SIG-M5 (cell line): ENCODE measurements at regions not wholly inside any gene's neighbourhood (a gene's known extent, or its start where the extent isn't known, plus 50 kb on each side); places are given as distances from the start of the nearest gene placed in this dataset.
A peak's percentile ranks its signal among the peaks of the same experiment; 100 is the strongest.
"Not testable (repeated sequence)": the region's sequence is repeated elsewhere in the genome, so short reads cannot be mapped to it uniquely, and the experiment has no call there.

Experiments
- DNase-seq: peaks from one replicate; lab custom pipeline; 2025; lab: John Stamatoyannopoulos, UW

DNA sequence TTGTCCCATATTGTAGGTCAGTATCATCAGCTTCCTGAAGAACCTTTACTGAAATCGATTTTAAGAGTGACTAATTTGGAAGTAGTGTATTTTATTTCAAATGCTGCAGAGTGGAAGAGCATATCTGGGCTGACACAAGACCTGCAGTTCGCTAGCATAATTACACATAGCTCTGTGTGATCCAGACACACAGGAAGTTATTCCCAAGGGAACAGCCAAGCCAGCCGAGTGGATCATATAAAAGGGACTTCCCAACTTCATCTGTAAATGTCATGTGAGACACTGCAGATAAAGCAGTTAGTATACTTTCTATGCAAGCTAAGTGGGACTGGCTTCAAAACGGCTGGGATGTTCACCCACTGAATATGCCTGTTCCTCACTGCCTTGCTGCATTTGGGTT, 760.4 kb downstream of the SLITRK1 start:
- DNase-seq, result no peak

DNA sequence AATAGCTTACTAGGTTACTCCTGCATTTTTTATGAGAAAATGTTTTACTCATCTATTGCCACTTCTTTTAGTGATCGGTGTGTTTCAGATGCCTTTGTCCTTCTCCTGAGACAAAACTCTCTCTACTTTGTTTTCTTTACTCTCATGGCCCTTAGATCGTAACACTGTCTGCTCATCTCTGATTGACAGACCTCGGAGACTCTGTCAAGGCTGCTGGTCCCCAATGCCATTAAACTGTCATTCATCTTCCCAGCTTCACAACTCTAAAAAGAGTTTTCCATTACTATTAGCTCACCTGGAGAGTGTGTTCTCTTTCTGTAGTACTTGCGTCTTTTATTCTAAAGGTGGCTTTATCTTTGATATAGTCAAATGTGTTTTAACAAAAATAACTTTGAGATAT, 765.2 kb downstream of the SLITRK1 start:
- DNase-seq, result no peak

DNA sequence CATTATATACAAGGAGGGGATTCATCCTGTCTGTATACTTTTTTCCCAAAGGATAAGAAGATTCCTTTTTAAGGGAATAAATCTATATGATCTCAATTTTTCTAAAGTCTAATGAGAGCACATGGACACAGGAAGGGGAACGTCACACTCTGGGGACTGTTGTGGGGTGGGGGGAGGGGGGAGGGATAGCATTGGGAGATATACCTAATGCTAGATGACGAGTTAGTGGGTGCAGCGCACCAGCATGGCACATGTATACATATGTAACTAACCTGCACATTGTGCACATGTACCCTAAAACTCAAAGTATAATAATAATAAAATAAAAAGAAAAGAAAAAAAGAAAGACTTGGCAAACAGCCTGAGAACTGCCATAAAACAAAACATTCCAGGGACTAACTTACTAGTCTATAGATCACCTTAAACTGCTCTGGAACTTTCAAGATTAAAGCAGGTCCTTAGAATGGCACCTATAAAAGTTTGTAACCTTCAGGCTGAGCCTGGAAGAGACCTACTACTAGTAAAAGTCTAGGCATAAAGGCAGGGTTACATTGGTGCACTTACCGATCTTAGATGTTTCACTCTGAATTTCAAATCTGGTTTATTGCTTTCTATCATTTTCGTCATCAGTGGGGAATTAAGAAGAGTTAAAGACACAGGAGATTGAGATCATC, 780.6 kb downstream of the SLITRK1 start:
- not testable (repeated sequence) for DNase-seq

DNA sequence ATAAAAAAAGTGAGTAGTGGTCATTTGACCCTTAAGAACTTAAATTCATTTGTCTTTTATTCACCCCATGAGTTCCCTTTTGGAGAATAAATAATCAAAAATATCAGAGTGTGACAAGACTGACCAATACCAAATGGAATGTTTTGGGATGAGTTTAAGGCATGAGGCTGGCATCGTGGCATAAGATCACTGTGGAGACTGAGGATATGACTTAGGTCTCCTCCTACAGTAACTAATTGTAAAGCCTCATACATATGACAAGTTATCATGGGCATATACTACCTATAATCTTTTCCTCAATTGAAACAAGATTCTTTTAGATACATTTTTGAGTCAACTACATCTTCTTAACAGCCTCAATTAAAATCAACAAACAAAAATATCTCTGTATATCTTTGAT, 782.0 kb downstream of the SLITRK1 start:
- DNase-seq, result no peak

DNA sequence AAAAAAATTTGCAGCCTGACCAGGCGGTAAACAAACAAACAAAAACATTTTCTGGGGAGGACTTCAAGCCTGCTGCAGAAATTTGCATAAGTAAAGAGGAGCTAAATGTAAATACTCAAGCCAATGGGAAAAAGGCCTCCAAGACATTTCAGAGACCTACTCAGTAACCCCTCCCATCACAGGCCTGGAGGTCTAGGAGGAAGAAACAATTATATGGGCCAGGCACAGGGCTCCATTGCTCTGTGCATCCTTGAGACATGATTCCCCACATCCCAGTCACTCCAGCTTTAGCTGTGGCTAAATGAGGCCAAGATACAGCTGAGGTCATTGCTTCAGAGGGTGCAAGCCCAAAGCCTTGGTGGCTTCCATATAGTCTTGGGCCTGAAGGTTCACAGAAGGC, 793.4 kb downstream of the SLITRK1 start:
- DNase-seq, result no peak

DNA sequence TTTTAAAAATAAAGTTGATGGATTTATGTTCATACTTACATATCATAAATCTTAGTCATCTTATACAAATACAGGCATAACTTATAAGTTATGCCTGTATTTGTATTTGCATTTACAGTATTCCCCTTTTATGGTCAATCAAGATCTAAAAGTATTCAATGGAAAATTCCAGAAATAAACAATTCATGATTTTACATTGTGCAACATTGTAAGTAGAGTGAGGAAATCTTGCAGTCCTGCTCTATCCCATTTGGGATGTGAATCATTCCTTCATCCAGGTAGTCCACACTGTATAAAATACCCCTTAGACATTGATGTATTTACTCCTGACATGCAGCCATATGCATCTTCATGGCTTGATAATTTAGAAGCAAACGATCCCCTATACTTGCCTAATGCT, 795.3 kb downstream of the SLITRK1 start:
- DNase-seq, result no peak

DNA sequence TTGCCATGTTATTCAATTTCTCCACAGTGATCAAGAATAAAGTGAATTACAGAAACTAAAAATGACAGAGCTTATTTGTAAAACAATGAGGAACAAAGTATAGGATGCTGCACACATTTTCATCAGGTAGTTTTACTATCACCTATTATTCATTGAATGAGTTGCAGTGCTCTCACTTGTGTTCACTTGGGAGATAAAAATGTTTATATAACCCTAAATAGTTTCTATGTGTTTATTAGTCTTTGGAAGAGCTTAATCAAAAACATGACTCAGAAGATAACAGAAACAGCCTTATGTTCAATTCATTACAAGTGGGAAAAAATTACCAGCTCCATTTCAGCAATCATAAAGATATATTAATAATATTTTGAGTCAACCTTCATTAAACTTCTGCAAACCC, 796.2 kb downstream of the SLITRK1 start:
- DNase-seq, result no peak

DNA sequence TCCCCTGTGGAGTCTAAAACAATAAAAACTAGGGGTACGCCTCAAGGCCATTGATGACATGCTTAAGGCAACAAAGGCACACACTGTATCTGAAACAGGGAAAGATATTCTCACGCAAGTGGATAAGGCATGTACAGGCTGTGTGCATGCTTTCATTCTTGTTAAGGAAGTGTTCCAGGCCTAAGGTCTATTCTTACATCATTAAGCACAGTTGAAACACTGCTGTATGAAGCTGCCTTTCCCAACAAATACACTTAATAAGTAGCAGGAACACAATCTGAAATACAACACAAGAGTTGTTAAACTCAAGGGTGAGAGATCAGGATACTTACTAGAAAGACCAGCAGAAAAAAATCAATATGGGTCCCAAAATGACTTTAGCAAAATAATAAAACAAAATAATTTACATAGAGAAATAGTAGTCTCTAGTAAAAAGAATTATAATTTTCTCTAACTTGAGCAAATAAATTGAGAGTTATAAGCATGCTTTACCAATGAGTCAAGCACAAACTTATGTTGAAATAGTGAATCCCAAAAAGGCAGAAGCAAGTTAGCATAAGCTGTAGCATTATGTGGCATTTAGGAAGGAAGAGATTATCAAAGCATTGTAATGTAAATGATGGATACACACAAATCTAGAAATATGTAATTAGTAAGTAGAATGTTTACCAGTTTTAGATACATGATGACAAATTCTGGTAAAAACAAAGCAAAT, 796.9 kb downstream of the SLITRK1 start:
- no peak for DNase-seq

DNA sequence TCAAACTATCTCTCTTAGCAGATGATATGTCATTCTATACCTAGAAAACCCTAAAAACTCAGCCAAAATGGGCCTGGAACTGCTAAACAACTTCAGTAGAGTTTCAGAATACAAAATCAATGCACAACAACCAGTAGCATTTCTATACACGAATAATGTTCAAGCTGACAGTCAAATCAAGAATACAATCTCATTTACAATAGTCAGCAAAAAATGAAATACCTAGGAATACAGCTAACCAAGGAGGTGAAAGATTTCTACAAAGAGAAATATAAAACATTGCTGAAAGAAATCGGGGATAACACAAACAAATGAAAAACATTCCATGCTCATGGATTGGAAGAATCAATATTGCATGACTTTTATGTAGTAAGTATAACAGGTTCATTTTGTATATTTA, 804.8 kb downstream of the SLITRK1 start:
- DNase-seq, result no peak

DNA sequence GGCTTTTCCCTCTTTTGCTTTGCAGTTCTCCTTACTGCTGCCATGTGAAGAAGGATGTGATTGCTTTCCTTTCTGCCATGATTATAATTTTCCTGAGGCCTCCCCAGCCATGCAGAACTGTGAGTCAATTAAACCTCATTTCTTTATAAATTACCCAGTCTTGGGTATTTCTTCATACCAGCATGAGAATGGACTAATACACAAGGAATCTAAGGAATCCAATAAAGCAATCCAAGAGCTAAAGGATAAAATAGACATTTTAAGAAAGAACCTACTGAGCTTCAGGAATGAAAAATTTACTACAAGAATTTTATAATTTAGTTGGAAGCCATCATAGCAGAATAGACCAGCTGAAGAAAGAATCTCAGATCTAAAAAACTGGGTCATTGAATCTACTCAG, 808.3 kb downstream of the SLITRK1 start:
- DNase-seq, result not testable (repeated sequence)

DNA sequence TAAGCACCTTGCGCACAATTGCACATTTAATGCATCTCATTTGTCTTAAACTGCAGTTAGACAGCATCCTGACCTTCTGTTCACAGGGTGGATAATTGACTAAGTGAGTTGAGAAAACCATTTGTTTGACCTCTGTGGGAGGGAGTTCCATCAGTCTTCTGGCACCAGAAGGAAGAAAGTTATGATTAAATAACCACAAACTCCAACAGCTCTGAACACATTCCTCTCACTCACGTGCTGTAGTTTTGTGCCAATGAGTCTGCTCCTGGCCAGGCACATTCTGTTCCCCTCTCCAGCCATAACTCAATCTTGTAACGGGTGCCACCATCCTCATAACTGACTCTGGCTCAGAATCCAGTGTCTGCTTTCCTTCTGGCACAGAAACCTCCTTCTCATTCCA, 817.2 kb downstream of the SLITRK1 start:
- no peak for DNase-seq

DNA sequence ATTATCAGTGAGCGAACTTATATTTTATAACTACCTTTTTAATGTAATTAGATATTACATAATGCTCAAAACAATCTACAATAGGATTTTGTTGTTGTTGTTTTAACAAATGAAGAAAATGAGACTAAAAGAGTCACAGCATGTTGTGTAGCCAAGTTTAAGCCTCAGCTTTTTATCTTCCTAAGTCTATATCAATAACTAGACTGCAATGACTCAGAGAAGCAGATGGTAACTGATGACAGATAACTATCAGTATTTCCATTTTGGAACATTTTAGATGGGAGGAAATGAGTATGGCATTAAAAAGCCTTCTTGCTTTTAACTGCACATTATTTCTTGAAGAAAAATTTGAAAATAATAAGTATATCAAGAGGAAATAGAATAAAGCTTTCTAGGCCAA, 825.2 kb downstream of the SLITRK1 start:
- no peak for DNase-seq

DNA sequence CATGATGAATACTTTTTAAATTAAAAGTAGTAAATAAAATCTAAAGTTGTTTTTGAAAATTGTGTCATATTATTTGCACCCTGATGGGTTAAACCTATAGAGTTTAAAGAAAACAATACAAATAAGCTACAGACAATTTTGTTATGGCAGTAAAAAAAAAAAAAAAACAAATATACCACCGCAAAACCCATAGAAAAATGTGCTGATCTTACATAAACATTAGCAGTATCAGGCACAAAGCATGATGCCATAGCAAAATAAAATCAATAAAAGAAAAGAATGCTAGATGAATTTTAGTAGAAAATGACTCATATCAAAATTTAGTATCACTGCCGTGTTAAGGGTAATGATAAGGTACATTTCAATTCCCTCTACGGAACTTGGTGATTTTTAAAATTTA, 826.0 kb downstream of the SLITRK1 start:
- no peak for DNase-seq

DNA sequence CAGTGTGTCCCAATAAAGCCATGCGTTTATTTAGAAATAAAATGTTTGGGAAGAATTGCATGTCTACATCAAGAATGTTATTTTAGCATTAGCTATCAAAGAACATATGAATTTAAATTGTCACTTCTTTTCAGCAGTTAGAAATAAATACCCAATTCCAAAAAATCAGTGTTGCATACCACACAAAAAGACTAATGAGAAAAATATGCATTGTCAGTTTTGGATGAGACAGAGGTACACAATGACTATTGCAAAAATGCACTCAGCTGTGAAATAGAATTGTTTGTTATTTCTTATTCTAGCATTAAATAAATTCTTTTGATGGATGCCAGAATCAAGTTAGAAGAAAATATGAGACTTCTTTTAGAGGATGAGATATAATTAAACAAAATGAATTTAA, 833.9 kb downstream of the SLITRK1 start:
- DNase-seq, result no peak

DNA sequence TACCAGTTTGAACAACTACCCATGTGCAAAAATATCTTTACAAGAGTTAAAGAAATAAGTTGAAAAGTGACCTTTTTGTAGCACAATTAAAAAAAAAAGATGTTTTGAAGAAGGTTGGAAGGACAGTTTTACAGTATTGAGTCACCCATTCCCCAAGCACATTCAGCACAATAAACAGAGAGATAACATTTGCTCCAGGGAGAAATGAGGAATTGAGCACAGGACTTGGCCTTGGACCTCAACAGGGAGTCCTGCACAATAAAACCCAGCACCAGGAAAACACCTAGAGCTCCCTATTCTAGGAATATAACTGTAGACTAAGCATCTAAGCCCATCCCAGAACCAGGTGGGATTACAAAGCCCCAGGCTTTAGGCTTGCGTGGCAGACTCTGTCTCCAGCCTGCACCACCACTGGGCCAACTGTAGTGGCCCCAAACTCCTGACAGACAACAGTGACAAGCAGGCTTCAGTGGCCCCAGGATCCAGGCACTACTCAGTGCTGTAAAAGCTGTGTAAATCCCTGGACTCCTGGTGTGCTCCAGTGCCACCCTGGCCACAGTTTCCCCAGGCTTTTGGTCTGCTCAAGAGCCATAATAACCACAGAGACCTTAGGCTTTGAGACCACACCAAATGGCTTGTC, 857.2 kb downstream of the SLITRK1 start:
- no peak for DNase-seq

DNA sequence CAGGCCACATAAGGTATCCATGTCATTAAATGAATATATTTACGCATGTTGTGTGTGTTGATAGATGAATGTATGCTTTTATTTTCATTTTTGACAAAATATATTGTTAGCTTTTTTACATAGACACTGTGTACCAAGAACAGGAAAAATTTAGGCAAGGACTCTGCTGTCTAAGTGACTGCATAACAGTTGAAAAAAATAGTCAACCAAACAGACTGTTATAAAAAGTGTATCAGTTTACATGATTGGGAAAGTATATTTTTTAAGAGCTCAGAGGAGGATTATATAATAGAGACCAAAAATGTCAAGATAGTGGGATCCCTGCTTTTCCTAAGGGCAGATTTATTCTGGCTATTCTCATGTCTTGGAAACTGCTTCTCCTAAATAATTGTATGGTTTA, 858.0 kb downstream of the SLITRK1 start:
- DNase-seq, result no peak

DNA sequence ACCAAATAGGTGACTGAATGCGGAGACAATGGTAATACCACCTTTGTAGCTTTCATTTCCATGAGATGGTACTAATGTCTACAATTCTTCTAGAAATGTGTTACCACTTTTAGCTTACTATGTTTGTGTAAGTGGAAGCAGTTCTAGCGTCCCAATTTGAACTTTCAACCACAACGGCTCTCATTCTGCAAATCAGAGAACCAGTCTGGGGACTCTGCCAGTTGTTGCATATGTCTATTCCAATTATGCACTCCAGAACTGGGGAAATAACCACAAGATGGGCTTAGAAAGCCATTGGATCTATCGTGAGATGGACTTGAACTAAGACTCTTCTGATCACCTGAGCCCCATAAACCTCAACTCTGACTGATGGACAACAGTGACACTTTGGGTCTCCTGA, 862.3 kb downstream of the SLITRK1 start:
- DNase-seq, result no peak

DNA sequence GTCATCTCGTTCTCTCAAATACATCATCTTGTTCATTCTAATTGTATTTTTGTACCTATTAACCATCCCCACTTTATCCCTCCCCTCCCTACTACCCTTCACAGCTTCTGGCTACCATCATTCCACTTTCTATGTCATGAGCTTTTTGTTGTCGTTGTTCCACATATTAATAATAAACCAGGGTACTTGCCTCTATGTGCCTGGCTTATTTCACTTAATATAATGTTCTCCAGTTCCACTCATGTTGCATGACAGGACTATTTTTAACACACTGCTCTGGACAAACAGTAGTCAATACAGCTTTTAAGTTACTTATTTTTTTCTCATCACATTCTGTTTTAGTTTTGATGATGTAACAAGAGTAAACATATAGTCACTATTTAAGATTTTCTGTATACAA, 872.3 kb downstream of the SLITRK1 start:
- DNase-seq, result no peak

DNA sequence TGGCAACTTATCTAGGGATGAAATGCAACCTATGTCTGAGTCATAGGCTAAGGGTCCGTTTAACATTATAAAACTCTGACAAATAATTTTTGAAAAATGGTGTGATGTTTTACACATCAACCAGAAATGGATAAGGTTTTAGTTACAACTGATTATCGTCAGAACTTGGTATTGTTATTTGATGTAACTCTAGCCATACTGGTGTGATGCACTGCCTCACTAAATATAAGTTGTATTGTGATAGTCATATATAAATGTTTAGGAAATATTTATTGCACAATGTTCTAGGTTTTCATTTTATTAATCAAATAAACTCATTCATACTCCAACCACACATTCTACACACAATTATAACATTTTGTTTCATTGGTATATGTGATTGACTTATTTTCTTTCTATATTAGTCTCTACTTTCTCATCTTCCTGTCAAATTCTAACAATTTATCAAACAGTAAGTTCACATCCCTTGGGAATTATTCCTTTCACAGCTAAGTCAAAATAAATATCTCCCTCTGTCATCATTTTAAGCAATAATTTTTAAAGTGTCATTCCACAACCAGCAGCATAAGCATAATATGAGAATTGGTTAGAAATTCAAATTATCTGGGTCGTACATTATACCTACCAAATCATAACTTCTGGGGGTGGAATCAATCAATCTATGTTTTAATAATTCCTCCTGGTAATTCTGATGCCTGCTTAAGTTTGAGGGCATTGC, 873.9 kb downstream of the SLITRK1 start:
- no peak for DNase-seq

DNA sequence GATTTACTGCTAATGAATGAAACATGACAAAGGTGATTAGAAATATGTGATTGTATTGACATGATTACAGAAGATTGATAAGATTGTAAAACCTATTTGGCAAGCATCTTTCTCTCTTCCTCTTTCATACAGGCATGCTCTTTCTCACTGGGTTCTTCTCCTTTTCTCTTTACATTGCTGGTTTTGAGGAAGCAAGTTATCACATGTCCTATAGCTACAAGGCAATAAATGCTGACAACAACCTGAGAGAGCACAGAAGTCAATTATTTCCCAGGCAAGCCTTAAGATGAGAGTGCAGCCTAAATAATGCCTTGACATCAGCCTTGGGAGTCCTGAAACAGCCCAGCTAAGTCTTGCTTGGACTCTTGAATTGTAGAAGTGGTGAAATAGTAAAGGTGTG, 875.0 kb downstream of the SLITRK1 start:
- DNase-seq, result peak; percentile 92

DNA sequence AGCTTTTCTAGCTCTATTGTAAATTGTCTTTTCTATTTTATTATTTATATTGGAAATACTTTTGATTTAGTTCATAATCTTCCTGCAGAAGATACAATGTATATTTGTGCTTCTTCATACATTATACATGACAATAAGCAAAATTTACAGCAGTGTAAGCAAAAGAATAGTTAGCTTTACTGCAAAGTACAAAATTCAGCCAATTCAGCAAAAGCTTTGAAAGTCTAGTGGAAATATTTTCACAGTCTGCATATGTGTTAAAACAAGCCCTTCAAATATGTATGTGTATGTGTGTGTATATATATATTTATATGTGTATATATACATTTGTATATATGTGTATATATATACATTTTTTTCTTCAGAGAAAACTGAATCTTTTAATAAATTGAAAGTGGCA, 879.1 kb downstream of the SLITRK1 start:
- no peak for DNase-seq

DNA sequence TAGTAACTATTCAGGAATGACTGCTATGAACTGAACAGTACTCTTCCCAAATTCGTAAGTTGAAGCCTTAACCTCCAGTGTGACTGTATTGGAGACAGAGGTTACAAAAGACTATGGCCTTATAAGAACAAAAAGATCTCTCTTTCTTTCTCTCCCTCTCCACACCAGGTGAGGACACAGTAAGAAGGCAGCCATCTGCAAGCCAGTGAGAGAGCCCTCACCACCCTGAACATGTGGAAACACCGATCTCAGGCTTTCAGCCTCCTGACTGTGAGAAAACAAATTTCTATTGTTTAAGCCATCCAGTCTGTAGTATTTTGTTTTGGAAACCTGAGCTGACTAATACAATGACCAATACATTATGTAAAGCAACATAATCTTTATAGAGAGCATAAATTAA, 888.9 kb downstream of the SLITRK1 start:
- DNase-seq, result no peak

DNA sequence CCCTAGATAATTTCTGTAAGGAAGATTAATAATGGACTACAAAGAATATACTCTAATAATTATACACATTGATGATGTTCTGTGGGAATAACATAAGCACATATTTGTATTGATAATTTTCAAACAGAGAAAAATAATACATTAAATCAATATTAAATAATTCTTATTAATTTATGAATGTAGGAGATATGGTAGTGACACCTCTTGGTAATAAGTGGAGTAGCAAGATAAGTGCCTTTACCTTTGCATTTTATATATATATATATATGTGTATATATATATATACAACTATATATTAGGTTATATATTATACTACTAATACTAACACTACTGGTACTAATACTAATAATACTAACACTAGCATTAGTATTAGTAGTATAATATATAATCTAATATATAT, 905.8 kb downstream of the SLITRK1 start:
- DNase-seq, result no peak
